ENCODE measurements at regions not wholly inside any gene's neighbourhood (a gene's known extent, or its start where the extent isn't known, plus 50 kb on each side); places are given as distances from the start of the nearest gene placed in this dataset.

DNA sequence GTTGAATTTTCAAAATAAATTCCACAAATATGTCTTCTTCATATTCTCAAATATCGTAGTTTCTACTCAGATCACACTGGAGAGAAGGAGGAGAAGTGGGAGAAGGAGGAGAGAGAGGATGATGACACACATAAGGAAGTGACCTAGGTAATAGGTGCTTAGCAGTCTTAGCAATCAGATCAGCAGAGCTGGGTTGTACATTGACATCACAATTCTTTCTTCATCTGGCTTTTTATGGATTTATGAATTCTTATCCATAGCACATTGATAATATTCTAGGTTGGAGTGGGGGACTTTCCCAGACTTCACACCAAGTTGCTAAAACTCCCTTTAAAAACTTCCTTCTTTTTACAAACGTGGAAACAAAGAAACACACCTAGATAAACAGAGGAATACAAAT is 86.9 kb downstream of the FGF9 start:
- DNase-seq, result no peak

DNA sequence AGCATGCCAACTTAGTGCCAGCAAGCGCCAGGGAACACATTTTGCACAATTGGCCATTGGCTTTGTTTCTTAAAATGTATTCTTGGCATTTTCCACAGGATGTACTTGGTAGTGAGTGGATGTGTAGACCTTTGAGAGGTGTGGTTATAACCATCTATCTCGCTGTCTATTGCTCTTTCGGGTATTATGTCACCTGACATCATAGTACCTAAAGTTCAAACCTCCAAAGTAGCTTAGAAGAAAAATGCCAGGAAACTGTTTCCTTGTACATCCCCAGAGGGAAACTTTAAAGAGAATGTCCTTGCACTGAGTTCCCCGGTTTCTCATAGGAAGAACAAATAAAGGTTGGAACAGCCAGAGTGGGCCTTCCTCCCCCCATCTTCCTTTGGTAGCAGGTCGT is 87.6 kb downstream of the FGF9 start:
- no peak for DNase-seq

DNA sequence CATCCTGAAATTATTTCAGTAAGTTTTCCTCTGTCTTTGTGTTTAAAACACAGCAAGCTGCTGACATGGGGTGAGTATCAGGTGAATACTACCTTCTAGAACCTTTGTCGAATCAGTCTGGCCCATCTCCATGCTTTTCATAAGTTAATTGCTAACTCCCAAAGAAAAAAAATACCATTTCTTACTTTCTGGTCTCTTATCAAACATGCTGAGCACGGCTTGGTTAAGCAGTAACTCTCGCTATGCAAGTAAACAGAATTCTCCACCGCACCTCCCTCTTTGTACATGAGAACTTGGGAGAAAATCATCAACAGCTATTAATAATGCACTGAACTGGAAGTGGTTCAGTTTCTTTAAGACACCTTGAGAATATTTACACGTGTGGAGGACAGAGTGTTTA is 88.6 kb downstream of the FGF9 start:
- no peak for DNase-seq

DNA sequence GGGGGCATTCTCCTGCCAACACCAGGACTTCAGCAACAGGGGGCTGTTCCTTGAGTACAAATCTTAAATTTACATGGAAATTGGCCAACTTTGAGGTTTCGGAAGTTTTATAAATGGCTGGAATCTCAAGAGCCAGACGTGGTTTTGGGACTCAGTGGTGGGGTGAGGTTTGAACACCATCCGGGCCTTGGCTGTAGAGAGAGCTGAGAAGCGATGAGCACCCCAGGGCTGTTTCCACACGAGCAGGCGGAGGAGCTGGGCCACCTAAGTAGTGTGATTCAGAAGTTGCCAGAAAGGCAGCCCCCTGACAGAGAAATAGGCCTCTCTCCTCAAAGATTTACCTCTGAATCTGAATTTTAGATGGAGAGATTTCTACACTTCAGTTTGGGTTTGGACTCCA is 89.0 kb downstream of the FGF9 start:
- DNase-seq, result no peak

DNA sequence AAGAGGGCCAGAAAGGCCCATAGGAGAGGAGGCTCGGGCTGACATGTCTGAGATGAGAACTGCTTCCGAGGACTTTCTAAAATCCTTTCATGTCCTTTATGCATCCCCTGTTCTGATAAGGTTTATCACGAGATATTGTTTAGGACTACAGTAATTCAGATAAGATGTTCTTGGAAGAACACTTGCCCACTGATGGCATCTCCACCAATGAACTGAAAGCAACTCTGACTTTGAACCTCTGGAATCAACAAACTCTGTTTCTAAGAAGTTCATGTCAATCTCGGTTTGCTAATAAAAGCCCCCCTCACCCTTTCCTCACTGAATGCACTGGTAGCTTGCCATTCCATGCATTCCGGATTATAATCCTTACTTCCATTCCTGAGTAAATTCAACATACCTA is 90.9 kb downstream of the FGF9 start:
- no peak for DNase-seq

GRCh38 chr13:21762512-21762911 is 91.6 kb downstream of the FGF9 start:
- no peak for DNase-seq

GRCh38 chr13:21767032-21767431 is 96.2 kb downstream of the FGF9 start:
- no peak for DNase-seq

DNA sequence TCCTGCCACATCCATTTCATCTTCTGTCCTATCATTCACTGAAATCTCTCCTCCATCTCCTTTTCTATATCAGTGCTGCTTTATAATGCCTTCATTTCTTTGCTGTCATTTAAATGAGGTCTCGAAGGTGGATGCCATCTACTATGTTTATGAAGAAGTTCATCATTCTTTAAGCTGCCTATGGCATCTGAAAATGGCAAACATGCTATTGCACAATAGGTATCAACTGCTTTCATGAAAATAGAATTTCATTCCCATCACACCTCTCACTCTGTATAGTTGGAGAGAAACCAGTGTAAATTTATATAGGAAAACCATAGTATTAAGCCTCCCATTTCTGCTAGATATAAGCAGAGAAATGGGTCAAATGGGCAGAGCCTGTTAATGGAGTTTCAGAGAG is 100.2 kb downstream of the FGF9 start:
- DNase-seq, result no peak

- DNase-seq, result no peak
Observed at GRCh38 chr13:21777166-21777565, 106.3 kb downstream of the FGF9 start.

- DNase-seq, result no peak
Observed at GRCh38 chr13:21777813-21778212, 106.9 kb downstream of the FGF9 start.

DNA sequence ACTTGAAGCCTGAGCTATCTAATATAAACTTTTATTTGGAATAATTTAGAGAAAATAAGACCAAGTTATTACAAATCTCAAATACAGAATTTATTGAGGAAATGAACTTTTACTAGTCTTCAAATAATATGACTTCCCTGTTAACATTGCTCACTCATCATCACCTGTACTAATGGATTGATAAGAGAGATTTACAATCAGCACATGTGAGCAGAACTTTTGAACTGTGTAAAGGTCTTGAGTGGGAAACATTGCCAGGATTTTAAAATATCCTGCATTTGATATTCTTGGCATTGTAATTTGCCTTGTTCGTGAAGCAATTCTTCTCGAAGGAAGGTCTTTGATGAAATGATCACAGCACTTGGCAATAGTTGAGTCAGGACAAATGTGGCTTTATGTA is 111.9 kb downstream of the FGF9 start:
- no peak for DNase-seq

- no peak for DNase-seq
Observed at GRCh38 chr13:21785990-21786389, 115.1 kb downstream of the FGF9 start.

GRCh38 chr13:21796066-21796465 is 125.2 kb downstream of the FGF9 start:
- DNase-seq, result peak; percentile 58

DNA sequence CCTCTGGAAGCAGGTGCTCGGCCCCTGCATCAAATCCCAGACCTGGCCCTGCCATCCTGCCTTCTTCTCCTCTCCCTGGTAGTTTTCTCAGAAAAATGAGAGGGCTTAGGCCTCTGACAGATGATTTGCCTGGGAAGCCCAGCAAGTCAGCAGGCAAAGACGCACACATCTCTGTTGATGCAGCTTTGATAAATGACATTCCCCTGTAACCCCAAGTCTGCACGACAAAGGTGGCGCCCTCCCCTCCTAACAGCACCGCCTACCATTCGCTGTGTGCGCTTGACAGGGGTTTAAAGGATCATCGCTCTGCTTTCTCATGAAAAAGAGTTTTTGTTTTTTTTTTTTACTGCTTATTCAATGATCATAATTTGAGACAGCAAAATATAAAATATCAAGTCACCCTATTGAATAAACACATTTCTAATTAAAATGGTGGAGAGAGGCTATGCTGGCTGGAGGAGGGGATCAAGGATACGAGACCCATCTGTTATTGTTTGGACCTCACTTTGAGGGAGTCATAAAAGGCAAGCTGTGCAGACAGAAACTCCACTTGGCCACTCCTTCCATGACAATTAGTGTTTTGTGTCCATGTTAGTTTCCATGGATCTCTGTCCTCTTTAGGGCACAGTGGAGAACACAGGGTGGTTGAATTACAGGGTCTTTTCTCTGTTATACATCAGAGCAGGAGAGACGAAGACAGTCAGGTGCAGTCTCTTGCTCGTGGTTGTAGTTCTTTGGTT is 126.1 kb downstream of the FGF9 start:
- no peak for DNase-seq

- DNase-seq, result no peak
Observed at GRCh38 chr13:21797736-21798135, 126.9 kb downstream of the FGF9 start.

DNA sequence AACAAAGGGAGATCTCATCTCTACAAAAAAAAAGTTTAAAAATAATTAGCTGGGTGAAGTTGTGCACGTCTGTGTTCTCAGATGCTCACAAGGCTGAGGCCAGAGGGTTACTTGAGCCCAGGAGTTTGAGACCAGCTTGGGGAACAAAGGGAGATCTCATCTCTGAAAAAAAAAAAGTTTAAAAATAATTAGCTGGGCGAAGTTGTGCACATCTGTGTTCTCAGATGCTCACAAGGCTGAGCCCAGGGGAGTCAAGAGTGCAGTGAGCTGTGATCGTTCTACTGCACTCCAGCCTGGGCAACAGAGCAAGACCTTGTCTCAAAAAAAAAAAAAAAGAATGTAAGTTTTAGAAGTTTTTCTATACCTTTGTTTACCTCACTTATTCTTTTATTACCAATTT is 127.3 kb downstream of the FGF9 start:
- DNase-seq, result no peak

DNA sequence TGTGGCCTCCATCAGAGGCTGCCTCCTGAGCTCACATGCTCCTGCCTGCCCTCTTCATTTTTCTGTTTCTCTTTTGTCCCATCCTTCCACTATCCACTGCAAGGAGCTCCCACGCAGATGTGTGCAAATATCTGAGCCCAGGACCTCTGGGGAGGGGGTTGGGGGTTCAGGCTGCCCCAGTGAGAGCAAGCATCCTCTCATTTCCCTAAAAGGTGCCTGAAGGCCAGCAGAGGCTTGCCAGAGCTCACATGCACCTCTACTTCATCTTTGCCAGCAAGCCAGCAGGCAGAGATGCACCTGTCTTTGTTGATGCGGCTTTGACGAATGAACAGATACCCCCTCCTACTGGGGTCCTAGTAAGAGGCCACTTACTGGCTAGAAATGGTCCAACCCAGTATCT is 128.8 kb downstream of the FGF9 start:
- DNase-seq, result no peak

GRCh38 chr13:21800837-21801616 is 130.2 kb downstream of the FGF9 start:
- no peak for DNase-seq

GRCh38 chr13:21805733-21806132 is 134.9 kb downstream of the FGF9 start:
- no peak for DNase-seq

DNA sequence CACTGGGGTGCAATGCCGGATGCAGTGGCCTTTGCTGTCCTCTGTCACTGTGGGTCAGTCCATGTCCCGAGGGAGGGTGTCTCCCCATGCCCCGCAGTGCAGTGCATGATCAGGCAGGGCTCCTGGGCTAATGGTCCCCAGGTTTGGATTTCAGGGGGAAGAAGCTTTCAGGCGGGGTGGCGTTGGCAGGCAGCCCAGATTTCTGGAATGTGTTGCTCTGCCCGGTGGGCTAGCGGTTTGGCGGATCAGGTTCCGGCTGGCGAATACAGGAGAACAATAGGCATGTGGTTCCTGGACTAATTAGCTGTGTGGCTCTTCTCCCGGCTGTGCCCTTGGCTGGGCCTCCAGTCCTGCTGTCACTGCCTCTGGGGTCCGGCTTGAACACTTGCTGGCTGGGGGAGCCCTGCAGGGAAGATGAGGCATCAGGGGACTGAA is 141.3 kb downstream of the FGF9 start:
- no peak for DNase-seq

DNA sequence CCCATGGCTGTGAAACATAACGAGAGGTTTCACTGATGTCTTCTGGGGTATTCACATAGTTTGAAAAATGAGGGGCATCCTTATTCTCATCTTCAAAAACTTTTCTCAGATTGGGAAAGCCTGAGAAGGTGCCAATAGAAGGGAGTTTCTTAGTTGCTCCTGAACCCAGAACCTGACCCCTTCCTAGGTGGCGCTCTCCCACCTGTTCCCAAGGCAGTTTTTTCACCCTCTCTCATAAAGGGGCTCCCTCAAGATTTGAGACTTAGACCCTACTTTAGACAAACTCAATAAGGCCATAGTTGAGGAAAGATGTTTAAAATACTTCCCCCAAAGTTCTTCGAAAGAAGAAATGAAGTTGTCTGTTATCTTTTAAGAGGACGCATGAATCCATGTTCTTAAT is 142.2 kb downstream of the FGF9 start:
- no peak for DNase-seq

DNA sequence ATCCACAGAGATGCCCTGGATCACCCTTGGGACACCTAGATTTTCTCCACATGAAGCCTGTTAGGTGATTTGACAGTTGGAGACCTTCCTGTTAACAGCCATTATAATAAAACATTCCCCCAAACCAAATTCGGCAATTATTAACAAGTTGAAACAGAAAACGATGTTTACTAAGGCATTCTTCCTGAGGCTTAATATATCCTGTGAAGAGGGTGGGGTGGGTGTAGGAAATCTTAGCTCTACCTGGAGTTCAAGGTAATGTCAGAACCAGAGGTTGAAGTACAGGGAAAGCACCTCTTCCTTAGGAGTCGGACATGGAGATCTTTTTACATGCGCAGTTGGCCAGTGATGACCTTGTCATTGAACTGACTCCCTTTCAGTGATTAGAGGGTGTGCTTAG is 143.0 kb downstream of the FGF9 start:
- DNase-seq, result no peak

- no peak for DNase-seq
Observed at GRCh38 chr13:21814604-21815003, 143.7 kb downstream of the FGF9 start.

GRCh38 chr13:21817878-21818277 is 147.0 kb downstream of the FGF9 start:
- no peak for DNase-seq

DNA sequence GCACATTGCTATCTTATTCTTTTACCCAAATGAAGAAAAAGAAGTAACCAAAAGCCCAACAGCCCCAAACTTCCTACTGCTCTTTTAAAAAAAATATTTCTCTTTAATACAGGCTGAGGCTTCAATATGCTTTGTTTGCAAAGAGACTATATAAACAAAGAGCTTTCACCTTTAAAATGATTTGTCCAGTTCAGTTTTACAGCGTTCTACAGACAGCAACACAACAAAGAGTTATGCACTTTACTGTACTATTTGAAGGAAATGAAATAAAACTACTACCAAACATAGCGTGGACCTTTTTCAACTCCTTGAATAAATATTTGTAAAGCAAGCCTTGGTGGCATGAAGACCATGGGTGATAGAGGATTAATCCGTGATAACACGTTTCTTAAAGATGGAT is 151.2 kb downstream of the FGF9 start:
- no peak for DNase-seq

Data from right hindlimb (tissue), 1 donor.